Hematopoietic multipotent progenitor cell treated with erythropoietin and hydrocortisone succinate and interleukin-3 and kit ligand, for 17 days (in vitro differentiated cells): ENCODE measurements at regions not wholly inside any gene's neighbourhood (a gene's known extent, or its start where the extent isn't known, plus 50 kb on each side); places are given as distances from the start of the nearest gene placed in this dataset.

Experiments used
- DNase-seq: peaks from one replicate; pipeline ENCODE4 v3.0.0-alpha.2; 2015; ENCODE audit warnings: low spot score

DNA sequence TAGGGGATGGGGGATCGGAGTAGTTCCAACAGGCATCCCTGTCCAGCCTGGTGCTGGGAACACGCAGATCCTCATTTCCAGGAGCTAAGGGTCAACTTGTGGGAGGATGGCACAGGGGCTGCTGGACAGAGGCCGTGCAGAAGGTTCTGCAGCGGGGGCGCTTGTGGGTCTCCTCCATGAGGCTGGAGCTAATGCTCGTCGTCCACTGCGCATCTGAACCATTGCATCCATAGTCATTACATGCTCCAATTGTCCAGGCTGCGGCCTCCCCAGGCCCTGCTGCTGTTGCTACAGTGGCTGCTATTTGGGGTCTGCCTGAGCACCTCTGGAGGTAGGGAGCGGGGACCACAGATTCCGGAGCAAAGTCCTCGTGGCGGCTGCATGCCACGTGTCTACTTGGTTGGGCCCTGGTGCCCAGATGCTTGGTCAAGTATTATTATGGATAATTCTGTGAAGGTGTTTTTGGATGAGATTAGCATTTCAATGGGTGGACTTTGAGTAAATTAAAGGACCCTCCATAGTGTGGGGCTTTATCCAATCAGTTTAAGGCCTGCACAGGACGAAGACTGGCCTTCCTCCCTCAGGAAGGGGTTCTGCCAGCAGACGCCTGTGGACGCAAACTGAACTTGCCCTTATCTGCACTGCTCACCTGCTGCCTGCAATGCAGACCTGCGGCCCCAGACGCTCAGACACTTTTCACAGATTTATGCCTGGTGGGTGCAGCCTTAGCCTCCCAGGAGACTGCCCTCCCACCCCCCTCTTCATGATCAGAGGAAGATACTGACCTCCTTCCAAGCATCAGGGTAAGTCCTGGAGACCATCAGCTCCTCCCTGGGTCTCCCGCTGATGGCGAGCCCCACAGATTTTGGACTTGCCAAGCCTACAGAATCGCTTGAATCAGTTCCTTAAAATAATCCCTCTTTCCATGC is 127.5 kb upstream of the IRX4 start:
- no peak for DNase-seq

DNA sequence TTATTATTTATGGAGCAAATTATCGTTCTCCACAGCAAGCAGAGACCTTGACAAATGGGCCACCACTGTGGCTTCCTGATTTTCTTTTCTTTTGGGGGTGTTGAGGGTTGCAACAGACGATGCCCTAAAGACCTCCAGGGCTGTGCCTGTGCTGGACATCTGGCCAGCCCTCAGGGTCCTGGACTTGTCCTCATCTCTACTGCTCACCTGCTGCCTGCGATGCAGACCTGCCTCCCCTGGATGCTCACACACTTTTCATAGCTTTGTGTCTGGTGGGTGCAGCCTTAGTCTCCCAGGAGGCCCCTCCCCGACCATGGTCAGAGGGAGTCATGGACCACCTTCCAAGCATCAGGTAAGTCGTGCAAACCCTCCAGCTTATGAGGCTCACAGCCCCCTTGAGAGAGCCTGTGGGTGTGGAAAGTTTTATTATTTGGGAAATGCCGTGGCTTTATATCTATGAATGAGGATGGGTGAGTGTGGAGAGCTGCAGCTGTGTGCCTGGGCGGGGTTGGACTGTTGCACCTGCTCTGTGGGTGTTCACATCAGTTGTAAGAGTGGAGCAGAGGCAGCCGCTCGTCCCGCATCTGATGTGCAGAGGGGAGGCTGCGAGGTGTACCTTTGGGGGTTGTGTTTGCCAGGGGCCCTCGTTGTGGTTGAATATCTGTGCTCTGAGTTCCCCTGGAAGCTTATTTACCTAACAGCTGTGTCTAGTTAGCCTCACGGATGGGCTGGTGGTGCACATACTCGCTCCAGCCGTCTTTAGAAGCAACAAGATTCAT is 126.3 kb upstream of the IRX4 start:
- no peak for DNase-seq

DNA sequence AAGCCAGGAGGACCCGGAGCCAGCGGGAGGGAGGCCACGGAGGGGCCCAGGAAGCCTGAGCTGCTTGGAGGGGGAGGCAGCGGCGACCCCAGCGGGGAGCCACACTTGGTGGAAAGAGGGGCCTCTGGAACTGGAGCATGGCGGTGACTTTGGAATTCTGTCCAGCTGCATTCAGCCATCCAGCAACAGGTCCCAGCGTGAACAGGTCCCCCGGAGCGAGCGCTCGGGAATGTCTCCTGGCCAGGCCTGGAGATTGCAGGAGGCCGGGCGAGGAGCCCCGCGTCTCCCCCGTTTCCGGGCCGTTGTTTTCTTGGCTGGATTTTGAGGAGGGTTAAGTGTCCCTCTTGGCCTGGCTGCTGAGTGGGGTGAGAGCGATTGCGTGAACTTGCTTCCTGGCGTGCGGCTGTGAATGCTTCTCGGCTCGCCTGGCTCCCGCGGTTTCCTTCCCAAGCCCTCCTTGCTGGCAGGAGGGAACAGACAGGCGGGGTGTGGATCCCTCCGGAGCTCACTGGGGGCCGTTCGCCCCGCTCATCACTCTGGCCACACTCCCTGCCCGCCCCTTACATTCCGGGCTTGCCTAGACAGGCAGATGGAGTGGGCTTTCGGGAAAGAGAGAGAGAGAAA is 125.3 kb upstream of the IRX4 start:
- no peak for DNase-seq

DNA sequence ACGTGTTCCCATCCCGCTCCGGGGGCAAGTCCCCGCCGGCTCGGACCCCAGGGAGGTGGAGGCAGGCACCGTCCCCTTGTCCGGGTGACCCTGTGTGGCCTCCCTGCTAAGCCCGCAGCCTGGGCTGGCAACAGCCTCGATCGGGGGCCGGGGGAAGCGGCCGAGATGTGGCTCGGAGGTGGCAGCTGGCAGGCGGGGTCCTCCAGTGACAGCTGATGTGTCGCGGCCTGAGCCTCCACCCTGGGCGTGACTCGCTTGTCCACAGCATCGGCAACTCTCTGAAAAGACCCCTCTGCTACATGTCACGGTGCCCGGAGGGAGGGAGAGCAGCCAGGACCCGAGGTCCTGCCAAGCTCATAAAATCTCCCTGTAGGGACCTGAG is 124.8 kb upstream of the IRX4 start:
- no peak for DNase-seq

DNA sequence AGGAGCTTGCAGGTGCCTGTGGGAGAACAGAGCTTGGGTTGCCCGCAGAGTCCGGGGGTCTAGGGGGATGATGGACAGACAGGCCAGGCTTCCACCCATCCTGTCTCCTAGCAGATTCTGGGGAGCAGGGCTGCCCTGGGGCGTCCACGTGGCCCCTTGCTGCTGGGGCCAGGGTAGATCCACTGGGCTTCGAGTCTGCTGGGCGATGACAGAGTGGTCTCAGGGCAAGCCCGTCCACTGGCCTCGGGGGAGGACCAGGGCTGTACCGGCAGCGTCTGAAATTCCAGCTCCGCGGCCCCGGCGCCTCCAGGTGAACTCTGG is 124.2 kb upstream of the IRX4 start:
- no peak for DNase-seq

DNA sequence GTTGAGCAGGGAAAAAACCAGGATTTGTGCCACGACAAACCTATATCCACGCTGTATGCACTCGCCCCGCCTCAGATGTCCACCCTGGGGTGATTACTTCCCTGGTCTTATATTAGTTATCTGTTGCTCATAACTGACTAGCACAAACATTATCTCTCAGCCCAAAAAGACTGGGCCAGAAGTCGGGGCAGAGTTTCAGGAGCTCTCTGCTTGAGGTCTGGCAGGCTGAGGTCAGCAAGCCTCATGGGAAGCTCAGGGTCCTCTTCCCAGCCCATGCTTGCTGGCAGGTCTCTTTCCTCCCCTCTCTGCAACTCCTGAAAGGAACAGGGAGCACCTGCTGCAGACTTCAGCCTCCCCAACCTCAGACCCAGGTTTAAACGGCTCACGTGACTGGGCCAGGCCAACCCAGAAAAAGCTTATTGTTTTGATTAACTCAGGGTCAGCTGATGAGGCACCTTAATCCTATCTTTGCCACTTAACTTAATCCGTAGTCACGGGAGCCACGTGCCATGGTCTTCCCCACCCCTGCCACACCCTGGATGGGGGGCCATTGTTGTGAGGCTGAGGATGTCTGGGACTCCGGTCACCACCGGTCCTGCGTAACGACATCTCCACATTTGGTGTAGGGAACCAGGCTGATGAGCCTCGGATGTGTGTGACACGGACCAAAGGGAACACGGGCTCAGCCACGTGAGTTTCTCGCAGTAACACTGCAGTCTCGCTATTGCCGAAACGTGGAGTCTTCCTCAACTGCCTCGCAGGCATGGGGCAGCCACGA is 123.7 kb upstream of the IRX4 start:
- no peak for DNase-seq

DNA sequence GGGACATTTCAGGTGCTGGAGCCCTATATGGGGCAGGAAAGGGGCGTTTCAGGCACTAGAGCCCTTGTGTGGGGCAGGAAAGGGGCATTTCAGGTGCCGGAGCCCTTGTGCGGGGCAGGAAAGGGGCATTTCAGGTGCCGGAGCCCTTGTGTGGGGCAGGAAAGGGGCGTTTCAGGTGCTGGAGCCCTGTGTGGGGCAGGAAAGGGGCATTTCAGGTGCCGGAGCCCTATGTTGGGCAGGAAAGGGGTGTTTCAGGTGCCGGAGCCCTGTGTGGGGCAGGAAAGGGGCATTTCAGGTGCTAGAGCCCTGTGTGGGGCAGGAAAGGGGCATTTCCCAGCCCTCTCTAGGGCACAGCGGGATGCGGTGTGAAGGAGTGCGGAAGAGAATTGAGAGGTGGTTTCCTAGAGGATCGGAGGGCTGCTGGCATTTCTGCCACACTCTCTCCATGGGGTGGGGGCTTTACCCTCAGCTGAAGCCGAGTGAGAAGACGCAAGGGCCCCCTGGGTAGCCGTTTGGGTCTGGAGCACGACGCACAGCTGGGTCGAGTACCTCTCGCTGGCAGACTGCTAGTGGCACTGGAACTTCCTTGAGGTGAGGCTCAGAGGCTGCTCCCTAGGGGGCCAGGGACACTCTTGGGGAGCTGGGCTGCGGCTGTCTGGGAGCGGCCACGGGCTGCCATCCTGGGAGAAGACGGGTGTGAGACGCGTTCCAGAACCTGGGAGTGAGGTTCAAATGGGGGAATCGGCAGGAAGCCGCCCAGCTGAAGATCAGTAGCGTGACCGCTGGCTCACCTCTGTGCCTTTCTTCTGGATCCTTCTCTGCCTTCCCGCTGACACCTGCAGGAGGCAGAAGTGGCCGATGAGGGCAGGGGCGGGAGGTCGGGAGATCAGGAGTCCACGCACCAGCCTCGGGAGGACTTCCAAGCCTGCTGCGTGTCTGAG is 122.6 kb upstream of the IRX4 start:
- no peak for DNase-seq

DNA sequence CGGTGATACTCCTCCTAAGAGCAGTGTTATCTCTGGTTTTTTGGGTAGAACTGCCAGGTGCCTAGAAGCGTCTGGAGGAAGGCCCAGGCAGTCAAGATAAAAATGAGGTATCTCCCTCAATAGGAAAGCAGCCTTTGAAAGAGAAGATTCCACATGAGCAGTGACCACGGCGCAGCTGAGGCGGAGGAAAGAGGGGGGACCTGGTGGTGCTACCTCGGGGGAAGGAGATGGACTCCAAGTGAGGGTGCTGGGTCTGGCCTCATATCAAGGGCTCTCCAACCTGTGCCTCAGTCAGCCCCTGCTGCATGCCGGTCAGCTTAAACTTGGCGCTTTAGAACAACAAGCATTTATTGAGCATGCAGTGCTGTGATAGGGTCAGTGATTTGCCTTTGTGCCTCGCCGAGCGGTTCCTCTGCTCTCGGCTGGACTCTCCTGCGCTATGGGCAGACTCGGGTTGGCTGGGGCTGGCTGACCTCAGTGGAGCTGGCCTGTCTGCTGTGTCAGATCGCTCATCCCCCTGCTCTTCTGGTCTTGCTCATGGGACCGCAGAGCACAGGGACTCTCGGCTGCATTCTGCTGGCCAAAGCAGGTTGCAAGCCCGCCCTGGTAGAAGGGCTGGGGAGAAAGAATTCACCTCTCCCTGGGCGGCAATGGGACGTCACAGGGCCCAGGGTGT is 121.1 kb upstream of the IRX4 start:
- DNase-seq = no peak

DNA sequence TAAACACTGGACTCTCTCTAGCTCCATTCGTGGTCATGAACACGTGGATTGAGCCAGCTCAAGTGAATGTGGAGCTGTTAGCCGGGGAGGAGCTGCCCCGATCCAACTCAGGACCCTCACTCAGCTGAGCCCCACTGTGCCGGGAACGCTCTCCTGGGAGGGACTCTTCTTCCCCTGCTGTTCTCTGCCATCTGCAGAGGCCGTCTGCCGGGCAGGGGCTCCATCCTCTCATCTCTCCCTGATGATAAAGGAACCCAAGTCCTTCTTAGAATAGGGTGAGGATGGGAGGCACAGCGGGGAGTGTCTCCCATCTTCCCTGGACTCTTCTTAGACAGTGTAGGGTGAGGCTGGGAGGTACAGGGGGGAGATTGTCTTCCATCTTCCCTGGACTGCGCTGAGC is 120.5 kb upstream of the IRX4 start:
- no peak for DNase-seq

DNA sequence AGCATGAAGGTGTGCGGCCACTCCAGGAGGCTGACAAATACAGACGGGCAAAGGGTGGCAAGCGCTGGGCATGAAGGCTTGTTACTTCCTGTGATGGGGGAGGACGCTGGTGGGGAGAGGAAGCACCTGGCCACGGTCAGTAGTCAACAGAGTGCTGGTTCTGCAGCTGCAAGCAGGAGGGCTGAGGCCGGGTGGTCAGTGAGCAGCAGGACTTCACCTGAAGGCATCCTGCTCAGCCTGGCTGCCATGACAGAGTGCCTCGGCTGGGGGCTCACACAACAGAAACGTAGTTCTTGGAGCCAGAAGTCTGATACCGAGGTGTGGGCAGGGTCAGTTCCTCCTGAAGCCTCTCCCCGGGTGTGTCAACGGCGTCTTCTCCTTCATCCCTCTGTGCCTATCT is 118.6 kb upstream of the IRX4 start:
- no peak for DNase-seq

DNA sequence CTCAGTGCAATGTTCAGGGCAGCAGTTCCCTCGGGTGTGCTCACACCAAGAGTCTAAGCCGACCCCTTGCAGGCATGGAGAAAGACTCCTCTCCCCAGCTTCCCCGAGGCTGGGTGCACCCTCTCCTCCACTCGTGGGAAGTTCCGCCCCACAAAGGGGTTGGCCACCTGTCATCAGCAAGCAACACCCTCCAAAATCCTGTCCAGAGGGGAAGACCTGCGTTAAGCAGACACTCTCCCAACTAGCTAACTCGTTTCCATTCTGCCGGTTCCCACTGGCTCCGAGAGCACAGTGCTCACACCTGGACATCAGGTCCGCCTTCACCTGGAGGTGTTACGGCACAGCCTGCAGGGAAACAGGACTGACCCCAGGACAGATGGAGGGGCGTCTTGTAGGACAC is 117.9 kb upstream of the IRX4 start:
- no peak for DNase-seq

DNA sequence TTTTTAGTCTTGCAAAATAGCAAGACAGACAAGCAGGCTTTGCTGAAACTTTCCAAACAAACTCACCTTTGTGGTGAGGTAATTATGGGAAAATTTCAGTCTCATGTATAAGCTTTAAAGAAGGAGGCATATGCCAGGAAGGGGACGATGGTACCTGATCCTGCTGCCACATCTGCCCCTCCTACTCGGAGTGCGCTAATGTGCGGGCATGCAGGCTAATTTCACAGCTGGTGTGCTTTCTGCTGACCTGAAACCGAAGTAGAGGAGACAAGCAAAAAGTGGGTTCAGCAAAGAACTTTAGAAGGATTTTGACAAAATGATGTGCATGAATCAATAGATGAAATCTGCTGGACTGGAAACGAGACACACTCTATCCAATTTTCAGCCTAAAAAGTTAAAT is 117.1 kb upstream of the IRX4 start:
- DNase-seq = no peak

DNA sequence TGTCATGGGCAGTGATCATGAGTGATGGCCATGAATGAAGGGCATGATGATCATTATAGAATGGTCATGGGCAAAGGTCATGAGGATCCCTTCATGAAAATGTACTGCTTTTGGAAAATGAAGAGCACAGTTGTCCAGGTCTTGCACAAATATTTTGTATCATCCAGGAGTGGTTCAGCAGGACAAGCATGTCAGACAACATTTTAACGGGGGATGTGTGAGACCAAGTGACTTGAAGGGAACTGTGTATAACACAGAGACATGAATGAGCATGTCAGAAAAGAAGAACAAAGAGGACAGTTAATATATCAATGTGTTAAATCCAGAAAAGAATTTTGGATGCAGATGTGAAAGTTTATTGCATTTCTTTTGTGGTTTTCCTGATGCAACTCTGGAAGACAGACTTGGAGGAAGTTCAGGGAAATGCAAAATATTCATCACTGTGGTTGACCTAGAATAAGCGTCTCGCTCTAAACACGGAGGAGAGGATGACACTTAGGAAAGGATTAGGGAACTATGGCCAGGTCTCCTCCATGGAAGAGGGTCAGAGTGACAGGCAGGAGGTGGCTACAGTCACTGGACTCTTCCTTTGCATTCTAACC is 116.1 kb upstream of the IRX4 start:
- no peak for DNase-seq

DNA sequence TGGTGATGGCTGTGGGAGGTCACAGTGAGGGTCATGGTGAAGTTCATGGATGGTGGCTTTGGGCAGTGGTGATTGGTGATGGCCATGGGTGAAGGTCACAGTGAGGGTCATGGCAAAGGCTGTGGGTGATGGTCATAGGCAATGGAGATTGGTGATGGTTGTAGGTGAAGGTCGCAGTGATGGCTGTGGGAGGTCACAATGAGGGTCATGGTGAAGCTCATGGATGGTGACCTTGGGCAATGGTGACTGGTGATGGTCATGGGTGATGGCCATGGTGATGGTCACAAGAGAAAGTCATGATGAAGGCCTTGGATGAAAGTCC is 115.6 kb upstream of the IRX4 start:
- no peak for DNase-seq

DNA sequence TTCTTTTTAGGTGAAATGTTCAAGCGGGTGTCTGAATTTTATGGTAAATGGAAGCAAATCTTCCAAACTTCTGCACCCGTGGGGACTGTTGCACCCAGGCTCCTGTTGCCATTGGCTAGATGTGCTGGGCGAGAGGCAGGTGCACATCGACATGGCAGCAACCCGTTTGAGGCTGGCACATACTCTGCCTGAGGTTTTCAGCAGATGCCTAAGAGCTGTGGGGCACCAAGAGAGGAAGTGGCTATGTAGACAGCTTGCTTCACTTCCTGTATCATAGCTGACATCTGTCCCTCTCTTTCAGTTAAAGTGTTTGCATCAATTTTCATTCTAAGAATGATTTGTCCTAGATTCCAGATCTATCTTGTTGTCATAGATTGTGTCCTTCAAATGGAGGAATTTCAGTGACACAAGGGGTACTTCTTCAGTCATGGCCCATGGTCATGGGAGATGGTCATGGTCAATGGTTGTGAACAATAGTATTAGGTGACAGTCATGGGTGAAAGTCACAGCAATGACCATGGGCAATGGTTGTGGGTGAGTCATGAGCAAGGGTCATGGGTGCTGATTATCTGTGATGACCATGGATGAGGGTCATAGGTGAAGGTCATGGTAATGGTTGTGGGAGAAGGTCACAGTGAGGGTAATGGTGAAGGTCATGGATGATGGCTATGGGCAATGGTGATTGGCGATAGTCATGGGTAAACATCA is 115.1 kb upstream of the IRX4 start:
- DNase-seq = no peak

DNA sequence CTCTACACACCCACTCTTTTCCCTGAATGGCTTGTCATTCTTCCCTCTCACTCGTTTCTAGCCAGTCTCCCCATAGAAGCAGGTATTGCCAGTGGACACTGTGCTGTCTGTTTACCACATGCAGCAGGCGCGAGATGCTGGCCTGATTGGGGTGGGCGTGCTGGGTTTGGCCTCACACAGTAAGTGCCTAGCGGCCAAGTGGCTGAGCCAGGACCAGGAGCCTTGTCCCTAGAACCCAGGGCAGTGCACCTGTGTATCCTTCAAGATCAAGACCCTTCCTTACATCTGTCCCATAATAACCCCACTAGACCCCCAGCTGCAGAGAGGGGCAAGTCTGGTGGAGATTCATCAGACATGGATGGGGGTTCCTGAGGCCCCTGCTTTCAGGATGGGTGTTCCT is 112.8 kb upstream of the IRX4 start:
- DNase-seq = no peak

DNA sequence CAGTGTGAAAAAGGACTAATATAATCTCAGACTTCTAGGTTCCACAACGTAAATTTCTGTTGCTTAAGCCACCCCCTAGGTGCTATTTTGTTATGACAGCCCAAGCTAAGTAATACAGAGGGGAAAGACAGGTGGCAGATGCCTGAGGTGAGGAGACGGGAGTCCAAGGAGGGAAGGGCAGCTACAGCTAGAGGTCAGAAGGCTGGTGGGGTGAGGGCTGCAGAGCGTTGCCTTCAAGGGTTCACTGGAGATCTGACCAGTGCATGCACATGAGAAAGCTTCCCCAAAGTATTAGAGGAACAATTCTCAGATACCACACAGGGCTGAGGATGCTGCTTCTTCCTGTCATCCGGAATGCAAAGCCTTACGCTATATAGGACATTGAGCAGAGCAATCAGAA is 104.7 kb upstream of the IRX4 start:
- DNase-seq = no peak

DNA sequence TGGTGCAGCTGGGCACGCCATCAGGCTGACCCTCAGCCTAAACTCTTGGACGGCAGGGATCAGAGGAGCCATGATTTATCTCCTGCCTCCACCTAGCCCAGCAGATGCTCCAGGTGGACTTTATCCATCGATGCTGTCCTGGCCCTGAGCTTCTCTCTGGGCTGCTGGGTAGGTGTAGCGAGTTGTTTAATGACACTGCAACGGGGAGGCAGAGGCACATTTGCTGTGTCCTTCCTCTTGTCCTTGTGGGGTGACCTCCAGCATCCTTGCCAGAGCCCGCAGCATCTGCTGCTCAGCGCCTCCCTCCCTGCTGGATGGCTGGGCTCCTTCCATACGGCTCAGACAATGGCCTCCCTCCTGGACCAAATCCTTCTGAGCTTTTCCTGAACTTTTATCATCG is 103.1 kb upstream of the IRX4 start:
- no peak for DNase-seq

DNA sequence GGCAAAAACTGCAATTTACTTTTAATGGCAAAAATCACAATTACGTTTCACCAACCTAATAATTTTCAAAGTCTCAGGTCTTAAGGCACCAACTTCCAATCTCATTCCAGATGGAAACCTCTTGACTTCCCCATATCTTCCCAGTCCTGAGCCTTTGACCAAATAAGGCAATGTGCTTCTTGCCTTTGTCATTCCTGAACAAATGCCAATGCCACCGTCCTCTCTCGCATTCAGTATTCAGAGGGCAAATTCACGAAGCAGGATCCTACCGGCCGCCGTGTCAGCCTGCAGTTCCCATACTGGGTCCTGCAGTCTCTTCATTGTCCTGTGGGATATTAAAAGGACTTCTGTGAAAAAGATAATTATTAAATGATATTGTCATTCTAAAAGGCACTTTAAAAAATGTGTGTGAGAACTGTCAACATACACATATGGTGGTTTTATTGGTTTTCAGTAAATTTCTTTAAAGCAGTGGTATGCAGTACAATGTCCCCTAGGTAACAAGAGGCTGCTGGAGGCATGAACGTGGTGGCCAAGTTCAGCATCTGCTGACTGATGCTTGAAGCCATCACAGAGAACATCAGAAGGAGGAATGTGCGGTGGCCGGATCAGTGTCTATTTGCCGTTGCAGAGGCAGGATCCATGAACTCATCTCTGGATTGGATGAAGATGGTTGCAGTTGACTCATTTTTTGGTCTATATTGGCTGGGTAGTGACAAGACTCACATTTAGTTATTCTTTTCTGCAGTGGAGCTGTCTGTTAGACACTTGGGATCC is 101.4 kb upstream of the IRX4 start:
- no peak for DNase-seq
